CD4-positive, alpha-beta T cell treated with Interleukin-10 for 1 hour (primary cell): ENCODE measurements at regions not wholly inside any gene's neighbourhood (a gene's known extent, or its start where the extent isn't known, plus 50 kb on each side); places are given as distances from the start of the nearest gene placed in this dataset.

Experiments used
- DNase-seq: peaks from one replicate; pipeline ENCODE4 v3.0.0-alpha.2; 2020

- DNase-seq, result no peak
These were observed 190.7 kb upstream of the FBXL4 start for GRCh38 chr6:99138445-99138844.

GRCh38 chr6:99137314-99137713 lies 189.6 kb upstream of the FBXL4 start:
- no peak for DNase-seq

GRCh38 chr6:99136488-99136887 lies 188.7 kb upstream of the FBXL4 start:
- no peak for DNase-seq

- DNase-seq, result no peak
These were observed 184.4 kb upstream of the FBXL4 start for GRCh38 chr6:99132026-99132635.

GRCh38 chr6:99130897-99131873 lies 183.4 kb upstream of the FBXL4 start:
- no peak for DNase-seq

- no peak for DNase-seq
These were observed 182.1 kb upstream of the FBXL4 start for GRCh38 chr6:99129835-99130234.

- DNase-seq, result no peak
These were observed 174.0 kb upstream of the FBXL4 start for GRCh38 chr6:99121748-99122147.

GRCh38 chr6:99120641-99121040 lies 172.9 kb upstream of the FBXL4 start:
- no peak for DNase-seq

GRCh38 chr6:99119109-99120031 lies 171.6 kb upstream of the FBXL4 start:
- DNase-seq, result peak; percentile 36

GRCh38 chr6:99114769-99115406 lies 167.1 kb upstream of the FBXL4 start:
- no peak for DNase-seq

- DNase-seq, result no peak
These were observed 163.8 kb upstream of the FBXL4 start for GRCh38 chr6:99111590-99111989.

- DNase-seq, result no peak
These were observed 162.3 kb upstream of the FBXL4 start for GRCh38 chr6:99110029-99110428.

GRCh38 chr6:99104218-99104617 lies 156.5 kb upstream of the FBXL4 start:
- no peak for DNase-seq

GRCh38 chr6:99099243-99099642 lies 151.5 kb upstream of the FBXL4 start:
- no peak for DNase-seq

GRCh38 chr6:99096170-99096569 lies 148.4 kb upstream of the FBXL4 start:
- no peak for DNase-seq

GRCh38 chr6:99093456-99094190 lies 145.9 kb upstream of the FBXL4 start:
- no peak for DNase-seq

- no peak for DNase-seq
These were observed 144.7 kb upstream of the FBXL4 start for GRCh38 chr6:99092461-99092860.

GRCh38 chr6:99091985-99092384 lies 144.2 kb upstream of the FBXL4 start:
- DNase-seq, result no peak

- no peak for DNase-seq
These were observed 132.4 kb upstream of the FBXL4 start for GRCh38 chr6:99080191-99080590.

- no peak for DNase-seq
These were observed 131.3 kb upstream of the FBXL4 start for GRCh38 chr6:99079058-99079457.

GRCh38 chr6:99073223-99073622 lies 125.5 kb upstream of the FBXL4 start:
- DNase-seq, result no peak

- no peak for DNase-seq
These were observed 118.3 kb upstream of the FBXL4 start for GRCh38 chr6:99066044-99066443.
